Osteoblast (primary cell): ENCODE measurements at regions not wholly inside any gene's neighbourhood (a gene's known extent, or its start where the extent isn't known, plus 50 kb on each side); places are given as distances from the start of the nearest gene placed in this dataset.

Experiments
- DNase-seq: peaks from one replicate; pipeline ENCODE4 v3.0.0; 2011; ENCODE audit warnings: low spot score, mixed read lengths; ENCODE audit not compliant: insufficient read length; ENCODE audit errors: missing footprints
- H2AFZ ChIP-seq: 2 replicates; pipeline ENCODE4 v1.6.0; 2011; ENCODE audit warnings: mild to moderate bottlenecking, low read length
- H3K27ac ChIP-seq: 2 replicates; pipeline ENCODE4 v1.5.1; 2011; ENCODE audit warnings: mild to moderate bottlenecking, low read depth, low read length, moderate library complexity
- H3K27me3 ChIP-seq: 2 replicates; pipeline ENCODE4 v1.6.0; 2012; ENCODE audit warnings: mild to moderate bottlenecking, control low read depth, inconsistent platforms, low read length, moderate library complexity; ENCODE audit not compliant: insufficient read depth
- H3K36me3 ChIP-seq: 2 replicates; pipeline ENCODE4 v1.5.1; 2011; ENCODE audit warnings: mild to moderate bottlenecking, low read length, control low read depth, moderate library complexity; ENCODE audit not compliant: insufficient read depth
- H3K4me1 ChIP-seq: 2 replicates; pipeline ENCODE4 v1.5.1; 2011; ENCODE audit warnings: mild to moderate bottlenecking, low read length, control low read depth, moderate library complexity; ENCODE audit not compliant: insufficient read depth
- H3K4me2 ChIP-seq: 2 replicates; pipeline ENCODE4 v1.6.0; 2011; ENCODE audit warnings: mild to moderate bottlenecking, low read length; ENCODE audit not compliant: insufficient read depth
- H3K4me3 ChIP-seq: fragments of 200-600 bp; sonication (generic); 3 replicates; pipeline ENCODE4 v1.5.1; 2012; ENCODE audit warnings: mild to moderate bottlenecking, low read length, inconsistent platforms; ENCODE audit not compliant: insufficient read depth
- H3K79me2 ChIP-seq: 2 replicates; pipeline ENCODE4 v1.6.0; 2012; ENCODE audit warnings: mild to moderate bottlenecking, low read length, control low read depth, inconsistent platforms; ENCODE audit not compliant: insufficient read depth
- H3K9me3 ChIP-seq: 2 replicates; pipeline ENCODE4 v1.5.1; 2011; ENCODE audit warnings: low read depth, low read length, control low read depth
- H4K20me1 ChIP-seq: 2 replicates; pipeline ENCODE4 v1.6.0; 2012; ENCODE audit warnings: mild to moderate bottlenecking, low read length, control low read depth; ENCODE audit not compliant: insufficient read depth
- CTCF ChIP-seq: IDR thresholded peaks from 2 replicates; pipeline ENCODE4 v1.5.1; 2011; ENCODE audit warnings: mild to moderate bottlenecking, low read depth, low read length, moderate library complexity; ENCODE audit errors: extremely low read depth

GRCh38 chr2:41879235-41879916 lies 168.4 kb upstream of the PKDCC start:
- no peak overlapping the region for H3K4me2 ChIP-seq
- H3K4me3 ChIP-seq = no peak overlapping the region
- no peaks in the 10 kb centered on the region for H3K79me2 ChIP-seq
- H3K36me3 ChIP-seq = no peaks in the 10 kb centered on the region
- H2AFZ ChIP-seq = no peak overlapping the region
- no peaks in the 10 kb centered on the region for H4K20me1 ChIP-seq
- H3K9me3 ChIP-seq = no peaks in the 10 kb centered on the region
- no peak overlapping the region for H3K27ac ChIP-seq
- no peak for DNase-seq
- peaks cover 5% of the 10 kb centered on the region for H3K27me3 ChIP-seq
- no peak for TF ChIP-seq CTCF
- no peaks in the 10 kb centered on the region for H3K4me1 ChIP-seq

GRCh38 chr2:41880561-41881243 lies 167.1 kb upstream of the PKDCC start:
- H3K27me3 ChIP-seq = peaks cover 5% of the 10 kb centered on the region
- TF ChIP-seq CTCF = no peak
- H2AFZ ChIP-seq = no peak overlapping the region
- no peaks in the 10 kb centered on the region for H3K9me3 ChIP-seq
- no peaks in the 10 kb centered on the region for H3K36me3 ChIP-seq
- H3K79me2 ChIP-seq = no peaks in the 10 kb centered on the region
- no peak overlapping the region for H3K4me2 ChIP-seq
- no peak overlapping the region for H3K27ac ChIP-seq
- no peak for DNase-seq
- H4K20me1 ChIP-seq = no peaks in the 10 kb centered on the region
- no peak overlapping the region for H3K4me3 ChIP-seq
- no peaks in the 10 kb centered on the region for H3K4me1 ChIP-seq

- H4K20me1 ChIP-seq = no peaks in the 10 kb centered on the region
- no peak overlapping the region for H3K4me3 ChIP-seq
- no peak overlapping the region for H2AFZ ChIP-seq
- H3K36me3 ChIP-seq = no peaks in the 10 kb centered on the region
- no peaks in the 10 kb centered on the region for H3K9me3 ChIP-seq
- H3K4me2 ChIP-seq = no peak overlapping the region
- H3K79me2 ChIP-seq = no peaks in the 10 kb centered on the region
- H3K27ac ChIP-seq = no peak overlapping the region
- H3K27me3 ChIP-seq = peaks cover 5% of the 10 kb centered on the region
- no peak for TF ChIP-seq CTCF
- DNase-seq = peak; percentile 74
- no peaks in the 10 kb centered on the region for H3K4me1 ChIP-seq
Observed at GRCh38 chr2:41881249-41881648, 166.6 kb upstream of the PKDCC start.

GRCh38 chr2:41884718-41885117 lies 163.1 kb upstream of the PKDCC start:
- no peaks in the 10 kb centered on the region for H4K20me1 ChIP-seq
- TF ChIP-seq CTCF = no peak
- H3K79me2 ChIP-seq = no peaks in the 10 kb centered on the region
- H3K27ac ChIP-seq = no peak overlapping the region
- no peaks in the 10 kb centered on the region for H3K9me3 ChIP-seq
- no peak overlapping the region for H3K4me3 ChIP-seq
- H3K36me3 ChIP-seq = no peaks in the 10 kb centered on the region
- no peaks in the 10 kb centered on the region for H3K4me1 ChIP-seq
- no peak overlapping the region for H3K4me2 ChIP-seq
- peaks cover 5% of the 10 kb centered on the region for H3K27me3 ChIP-seq
- no peak for DNase-seq
- no peak overlapping the region for H2AFZ ChIP-seq
